ENCODE measurements at regions not wholly inside any gene's neighbourhood (a gene's known extent, or its start where the extent isn't known, plus 50 kb on each side); places are given as distances from the start of the nearest gene placed in this dataset.

DNA sequence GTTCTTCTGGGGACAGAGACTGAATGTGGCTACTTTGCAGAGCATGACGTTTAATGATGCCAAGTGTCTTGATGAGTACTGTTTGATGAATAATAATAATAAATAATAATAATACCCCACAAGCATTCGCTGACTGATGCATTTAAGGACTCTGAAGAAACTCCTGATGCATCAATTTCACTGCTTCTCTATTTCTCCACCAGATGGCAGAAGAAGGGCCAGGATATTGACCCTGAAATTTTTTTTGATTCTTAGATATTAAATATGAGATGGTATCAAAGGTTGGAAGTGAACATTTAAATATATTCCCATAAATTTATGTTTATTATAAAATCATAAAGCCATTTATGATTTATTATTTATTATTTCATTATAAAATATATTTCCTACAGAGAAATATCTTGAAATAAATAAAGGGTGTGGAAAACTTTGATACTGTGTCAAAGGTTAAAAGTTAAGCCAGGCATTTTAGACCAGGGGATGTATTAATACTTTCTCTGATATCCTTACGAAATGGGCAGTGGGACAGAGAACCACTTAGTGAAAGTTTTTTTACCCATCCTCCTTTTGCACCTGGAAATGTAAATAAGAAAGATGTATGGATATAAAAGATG lies 170.9 kb downstream of the LACC1 start:
- Histone ChIP-seq H3K4me1 (peaks cover 0 to 40% (median 20%) of the 10 kb centered on the region in 4 donors), H3K27ac (peak overlapping the region; percentile 55 to 79), H3K4me3 (no peak overlapping the region)

DNA sequence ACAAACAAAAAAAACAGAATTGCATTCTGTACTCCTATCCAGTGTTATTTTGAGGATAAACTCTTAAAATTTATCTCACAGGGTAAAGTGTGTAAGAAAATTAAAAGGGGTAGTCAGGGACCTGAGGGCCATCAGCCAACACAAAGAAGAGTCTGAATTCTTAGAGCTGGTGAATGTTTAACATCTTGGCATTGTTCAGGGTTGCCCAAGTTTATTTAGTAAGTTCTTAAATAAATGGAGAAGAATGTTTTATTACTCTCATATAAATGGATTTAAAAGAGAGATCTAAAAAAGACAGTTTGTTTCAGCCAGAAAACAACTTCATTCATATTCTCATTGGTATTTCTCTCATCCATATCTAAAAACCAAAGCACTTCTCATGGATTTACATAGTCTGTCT lies 171.7 kb downstream of the LACC1 start:
- DNase-seq: no peak
- intact Hi-C loops (cut with DNase I; ENCODE audit: low total_unique reads): loop anchor here (2.0 kb wide), 1 partner anchor 383 kb away; no protein-coding TSS in a partner anchor
- Histone ChIP-seq H3K27me3 (no peaks in the 10 kb centered on the region), H3K9me3 (no peaks in the 10 kb centered on the region), H3K4me1 (peaks cover 0 to 43% (median 20%) of the 10 kb centered on the region in 4 donors), H3K4me3 (no peak overlapping the region), H3K27ac (peak overlapping the region; percentile 55 to 79), H3K36me3 (no peaks in the 10 kb centered on the region)
- TF ChIP-seq, protein P1, sequence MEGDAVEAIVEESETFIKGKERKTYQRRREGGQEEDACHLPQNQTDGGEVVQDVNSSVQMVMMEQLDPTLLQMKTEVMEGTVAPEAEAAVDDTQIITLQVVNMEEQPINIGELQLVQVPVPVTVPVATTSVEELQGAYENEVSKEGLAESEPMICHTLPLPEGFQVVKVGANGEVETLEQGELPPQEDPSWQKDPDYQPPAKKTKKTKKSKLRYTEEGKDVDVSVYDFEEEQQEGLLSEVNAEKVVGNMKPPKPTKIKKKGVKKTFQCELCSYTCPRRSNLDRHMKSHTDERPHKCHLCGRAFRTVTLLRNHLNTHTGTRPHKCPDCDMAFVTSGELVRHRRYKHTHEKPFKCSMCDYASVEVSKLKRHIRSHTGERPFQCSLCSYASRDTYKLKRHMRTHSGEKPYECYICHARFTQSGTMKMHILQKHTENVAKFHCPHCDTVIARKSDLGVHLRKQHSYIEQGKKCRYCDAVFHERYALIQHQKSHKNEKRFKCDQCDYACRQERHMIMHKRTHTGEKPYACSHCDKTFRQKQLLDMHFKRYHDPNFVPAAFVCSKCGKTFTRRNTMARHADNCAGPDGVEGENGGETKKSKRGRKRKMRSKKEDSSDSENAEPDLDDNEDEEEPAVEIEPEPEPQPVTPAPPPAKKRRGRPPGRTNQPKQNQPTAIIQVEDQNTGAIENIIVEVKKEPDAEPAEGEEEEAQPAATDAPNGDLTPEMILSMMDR (IDR thresholded peaks at IDR 0.05): no peak

More for the DNA sequence above, 170.9 kb downstream of the LACC1 start:
- Histone ChIP-seq H3K27me3 (no peaks in the 10 kb centered on the region), H3K36me3 (no peaks in the 10 kb centered on the region), H3K9me3 (no peaks in the 10 kb centered on the region)
- no peak for DNase-seq
- TF ChIP-seq, protein P1 (IDR thresholded peaks at IDR 0.05): peak; percentile 65 to 79
- intact Hi-C loops (cut with DNase I; ENCODE audit: low total_unique reads): loop anchor here (2.0 kb wide), 1 partner anchor 384 kb away; no protein-coding TSS in a partner anchor

DNA sequence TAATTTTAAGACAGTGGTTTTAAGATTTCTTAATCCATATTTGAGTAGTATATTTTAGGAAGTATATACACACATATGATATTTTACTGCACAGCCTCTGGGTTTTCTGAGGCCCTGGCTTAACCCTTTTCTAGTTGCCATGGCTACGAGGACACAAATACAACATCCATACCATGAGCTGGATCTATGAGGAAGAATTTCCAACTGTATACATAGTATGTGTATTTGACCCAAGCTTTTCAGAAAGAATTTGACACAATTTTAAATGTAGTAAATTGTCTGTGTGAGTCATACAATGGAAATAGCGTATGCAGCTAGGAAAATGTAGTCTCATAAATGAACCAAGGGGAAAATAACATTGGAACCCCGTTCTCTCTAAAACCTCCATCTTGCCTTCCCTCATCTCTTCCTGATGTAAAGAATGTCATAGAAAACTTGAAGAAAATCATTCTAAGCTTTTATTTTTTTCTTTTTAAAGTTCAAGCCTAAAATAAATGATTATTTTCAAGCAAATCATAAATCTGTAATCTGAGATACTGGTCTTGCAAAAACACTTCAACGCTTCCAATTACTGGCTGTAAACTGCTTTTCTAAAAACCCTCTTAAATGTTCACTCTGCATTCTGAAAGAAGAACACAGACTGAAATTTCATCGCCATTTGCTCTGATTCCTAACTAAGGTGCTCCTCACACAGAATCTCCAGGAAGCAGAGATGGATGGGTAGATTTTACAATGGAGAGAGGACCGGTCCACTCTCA lies 172.4 kb downstream of the LACC1 start:
- H3K4me3 ChIP-seq: peak overlapping the region in 1 of 2 donors; percentile 23
- TF ChIP-seq, protein P1 (IDR thresholded peaks at IDR 0.05): no peak
- DNase-seq: no peak
- H3K36me3 ChIP-seq: no peaks in the 10 kb centered on the region
- H3K9me3 ChIP-seq: no peaks in the 10 kb centered on the region
- H3K4me1 ChIP-seq: peaks cover 0 to 43% (median 20%) of the 10 kb centered on the region in 4 donors
- intact Hi-C loops (cut with DNase I; ENCODE audit: low total_unique reads): loop anchor here (2.0 kb wide), 1 partner anchor 383 kb away; no protein-coding TSS in a partner anchor
- H3K27me3 ChIP-seq: no peaks in the 10 kb centered on the region
- peak overlapping the region; percentile 55 to 79 for H3K27ac ChIP-seq

DNA sequence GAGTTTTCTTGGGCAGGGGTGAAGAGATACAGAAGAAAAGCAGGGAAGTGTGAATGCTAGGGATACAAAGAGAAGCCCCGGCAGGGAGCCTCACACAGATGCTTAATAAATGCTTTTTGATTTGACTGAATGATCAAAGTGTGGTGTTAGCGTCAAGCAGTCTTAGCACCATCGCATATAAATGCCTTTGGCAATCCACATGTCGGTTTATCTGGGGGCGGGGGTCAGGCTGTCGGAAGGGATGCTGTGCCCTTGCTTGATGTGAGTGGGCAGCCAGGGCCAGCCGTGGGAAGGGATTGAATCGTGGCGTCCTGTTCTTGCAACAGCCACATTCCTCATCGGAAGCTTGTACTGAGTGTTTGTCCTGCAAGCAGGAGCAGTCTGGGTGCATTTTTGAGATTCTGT lies 173.1 kb downstream of the LACC1 start:
- no peaks in the 10 kb centered on the region for H3K9me3 ChIP-seq
- H3K27me3 ChIP-seq: no peaks in the 10 kb centered on the region
- peaks cover 0 to 45% (median 20%) of the 10 kb centered on the region in 4 donors for H3K4me1 ChIP-seq
- peak; percentile 30 to 76 for DNase-seq
- peak overlapping the region; percentile 55 to 79 for H3K27ac ChIP-seq
- intact Hi-C loops (cut with DNase I; ENCODE audit: low total_unique reads): no loop called here
- no peaks in the 10 kb centered on the region for H3K36me3 ChIP-seq
- TF ChIP-seq, protein P1 (IDR thresholded peaks at IDR 0.05): no peak
- peak overlapping the region; percentile 23 to 27 for H3K4me3 ChIP-seq

DNA sequence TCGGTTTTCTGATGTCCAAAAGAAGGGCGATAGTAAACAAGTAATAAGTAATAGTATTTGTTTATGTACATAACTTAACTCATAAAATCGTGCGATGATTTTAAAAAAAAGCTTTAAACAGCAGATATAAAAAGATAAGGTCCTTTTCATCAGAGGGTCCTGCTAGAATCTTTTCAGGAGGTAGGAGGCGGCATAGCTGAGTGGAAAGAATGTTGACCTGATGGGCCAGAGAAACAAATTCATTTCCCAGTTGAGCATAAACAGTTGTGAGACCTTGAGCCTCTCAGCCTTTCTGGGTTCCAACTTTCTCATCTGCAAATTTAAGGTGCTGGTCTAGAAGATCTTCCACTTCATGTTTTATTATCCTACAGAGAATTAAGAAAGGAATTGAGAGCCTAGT lies 173.5 kb downstream of the LACC1 start:
- Histone ChIP-seq H3K4me1 (peaks cover 0 to 50% (median 20%) of the 10 kb centered on the region in 4 donors), H3K27ac (peak overlapping the region; percentile 55 to 79), H3K9me3 (no peaks in the 10 kb centered on the region), H3K27me3 (no peaks in the 10 kb centered on the region), H3K4me3 (peak overlapping the region; percentile 23 to 27), H3K36me3 (no peaks in the 10 kb centered on the region)
- TF ChIP-seq, protein P1 (IDR thresholded peaks at IDR 0.05): no peak
- DNase-seq: no peak
- intact Hi-C loops (cut with DNase I; ENCODE audit: low total_unique reads): no loop called here

All from tibial artery (tissue), 4 donors.